AG10803 (cell line): ENCODE measurements at regions not wholly inside any gene's neighbourhood (a gene's known extent, or its start where the extent isn't known, plus 50 kb on each side); places are given as distances from the start of the nearest gene placed in this dataset.
A peak's percentile ranks its signal among the peaks of the same experiment; 100 is the strongest.

ENCODE experiments used
- DNase-seq: peaks from one replicate; pipeline ENCODE4 v3.0.0; 2010; ENCODE audit warnings: low read depth
- H3K4me3 ChIP-seq: 2 replicates; pipeline ENCODE4 v1.5.1; 2011; ENCODE audit warnings: mild to moderate bottlenecking, low read length, control low read depth
- CTCF ChIP-seq: conservative IDR thresholded peaks from 2 replicates; pipeline ENCODE4 v1.5.1; 2011; ENCODE audit warnings: mild to moderate bottlenecking, low read length, control low read depth, inconsistent platforms

- DNase-seq, result no peak
- TF ChIP-seq CTCF, result no peak
- no peak overlapping the region for H3K4me3 ChIP-seq
These were observed 55.0 kb upstream of the RPL38 start for GRCh38 chr17:74148446-74148845.

- no peak for DNase-seq
- no peak for TF ChIP-seq CTCF
- no peak overlapping the region for H3K4me3 ChIP-seq
These were observed 54.4 kb upstream of the RPL38 start for GRCh38 chr17:74148901-74149596.

GRCh38 chr17:74149597-74150427, 53.7 kb upstream of the RPL38 start:
- no peak for TF ChIP-seq CTCF
- DNase-seq, result no peak
- H3K4me3 ChIP-seq, result no peak overlapping the region

- H3K4me3 ChIP-seq, result no peak overlapping the region
- TF ChIP-seq CTCF, result no peak
- no peak for DNase-seq
These were observed 53.0 kb upstream of the RPL38 start for GRCh38 chr17:74150428-74151025.

- no peak for TF ChIP-seq CTCF
- DNase-seq, result no peak
- no peak overlapping the region for H3K4me3 ChIP-seq
These were observed 51.7 kb upstream of the RPL38 start for GRCh38 chr17:74151551-74152315.

- H3K4me3 ChIP-seq, result no peak overlapping the region
- no peak for TF ChIP-seq CTCF
- peak; percentile 8 for DNase-seq
These were observed 50.7 kb upstream of the RPL38 start for GRCh38 chr17:74152591-74153455.
